Tibial nerve (tissue), 3 donors: ENCODE measurements at regions not wholly inside any gene's neighbourhood (a gene's known extent, or its start where the extent isn't known, plus 50 kb on each side); places are given as distances from the start of the nearest gene placed in this dataset.
"Not testable (repeated sequence)": the region's sequence is repeated elsewhere in the genome, so short reads cannot be mapped to it uniquely, and the experiment has no call there.

Experiments
- POLR2A ChIP-seq, 2 donors: fragments of 450-650 bp; IDR thresholded peaks; one replicate each; pipeline ENCODE4 v1.6.1; 2017; ENCODE audit warnings: antibody characterized with exemption in 2 of 2, mild to moderate bottlenecking in 2 of 2, moderate library complexity in 2 of 2
- TF ChIP-seq, protein P1 (sequence below), 5 experiments: fragments of 200-600 bp in 3 of 5; fragments of 450-650 bp in 2 of 5; sonication (generic) in 3 of 5; IDR thresholded peaks; one replicate each; pipeline ENCODE4 v1.5.1; 2016 to 2019; ENCODE audit warnings: antibody characterized with exemption in 5 of 5, mild to moderate bottlenecking in 3 of 5, moderate library complexity in 2 of 5

DNA sequence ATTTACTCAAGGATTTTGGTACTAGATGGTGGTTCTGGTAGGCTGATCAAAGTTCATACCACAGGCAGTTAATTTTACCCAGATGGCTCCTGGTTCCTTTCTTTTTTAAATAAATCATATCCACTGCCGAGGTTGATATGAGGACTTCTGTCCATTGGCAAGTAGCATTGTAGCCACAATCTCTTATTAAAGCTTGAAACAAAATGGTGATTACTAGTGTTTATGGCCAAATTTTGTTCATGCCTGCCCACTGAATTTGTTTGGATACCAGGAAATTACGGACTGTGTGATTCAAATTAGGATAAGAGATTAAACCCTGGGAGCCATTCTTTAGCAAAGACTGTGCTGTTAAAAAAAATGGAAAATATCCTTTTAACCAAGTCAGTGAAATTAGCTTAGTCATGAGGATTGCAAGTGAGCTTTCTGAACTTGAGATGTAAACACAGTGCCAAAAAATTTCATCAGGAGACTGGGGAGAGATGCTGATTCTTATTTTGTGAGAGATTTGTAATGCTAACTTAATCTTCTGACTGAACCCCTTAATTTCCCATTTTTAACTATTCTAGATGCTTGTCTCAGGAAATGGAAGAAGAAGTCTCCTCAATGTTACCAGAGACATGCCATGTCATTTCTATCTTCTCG, 893.5 kb upstream of the ADAMTS5 start:
- not testable (repeated sequence) for TF ChIP-seq POLR2A (IDR thresholded peaks at IDR 0.05)
- TF ChIP-seq, protein P1, sequence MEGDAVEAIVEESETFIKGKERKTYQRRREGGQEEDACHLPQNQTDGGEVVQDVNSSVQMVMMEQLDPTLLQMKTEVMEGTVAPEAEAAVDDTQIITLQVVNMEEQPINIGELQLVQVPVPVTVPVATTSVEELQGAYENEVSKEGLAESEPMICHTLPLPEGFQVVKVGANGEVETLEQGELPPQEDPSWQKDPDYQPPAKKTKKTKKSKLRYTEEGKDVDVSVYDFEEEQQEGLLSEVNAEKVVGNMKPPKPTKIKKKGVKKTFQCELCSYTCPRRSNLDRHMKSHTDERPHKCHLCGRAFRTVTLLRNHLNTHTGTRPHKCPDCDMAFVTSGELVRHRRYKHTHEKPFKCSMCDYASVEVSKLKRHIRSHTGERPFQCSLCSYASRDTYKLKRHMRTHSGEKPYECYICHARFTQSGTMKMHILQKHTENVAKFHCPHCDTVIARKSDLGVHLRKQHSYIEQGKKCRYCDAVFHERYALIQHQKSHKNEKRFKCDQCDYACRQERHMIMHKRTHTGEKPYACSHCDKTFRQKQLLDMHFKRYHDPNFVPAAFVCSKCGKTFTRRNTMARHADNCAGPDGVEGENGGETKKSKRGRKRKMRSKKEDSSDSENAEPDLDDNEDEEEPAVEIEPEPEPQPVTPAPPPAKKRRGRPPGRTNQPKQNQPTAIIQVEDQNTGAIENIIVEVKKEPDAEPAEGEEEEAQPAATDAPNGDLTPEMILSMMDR (IDR thresholded peaks at IDR 0.05) = not testable (repeated sequence)
